ENCODE measurements at regions not wholly inside any gene's neighbourhood (a gene's known extent, or its start where the extent isn't known, plus 50 kb on each side); places are given as distances from the start of the nearest gene placed in this dataset.

DNA sequence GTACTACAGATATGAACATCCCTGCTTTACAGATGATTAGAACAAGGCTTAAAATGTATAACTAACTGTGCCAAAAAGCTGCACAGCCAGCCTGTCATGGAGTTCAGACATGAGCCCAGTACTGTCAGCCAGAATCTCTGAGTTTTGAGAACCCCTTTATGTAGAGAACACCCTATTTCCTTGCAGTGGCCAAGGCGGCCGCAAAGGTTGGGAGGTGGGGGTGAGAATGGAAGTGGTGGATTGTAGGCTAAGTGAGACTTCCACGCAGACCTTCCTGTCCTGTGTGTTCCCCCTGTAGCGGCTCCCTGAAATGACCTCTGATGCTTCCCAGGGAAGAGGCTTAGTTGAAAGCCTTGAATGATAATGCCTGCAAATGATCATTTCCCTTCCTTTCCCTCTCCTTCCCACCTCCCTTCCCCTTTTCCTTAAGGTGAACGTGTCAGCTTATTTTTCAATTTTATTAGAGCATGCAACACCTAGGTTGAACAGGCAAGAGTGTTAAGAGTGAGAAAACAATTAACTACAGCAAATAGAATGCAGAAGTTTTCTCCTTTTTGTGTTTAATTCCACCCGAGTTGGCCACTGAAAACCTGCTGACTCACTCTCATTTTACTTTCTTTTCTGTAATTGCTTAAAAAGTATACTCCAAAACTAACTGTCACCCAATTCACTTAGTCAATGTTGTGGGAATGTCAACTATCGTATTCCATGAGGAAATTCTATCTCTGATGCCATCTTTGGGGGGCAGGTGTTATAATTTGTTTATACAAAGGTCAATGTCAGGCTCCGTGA is 167.0 kb upstream of the EDNRB start:
- Histone ChIP-seq H4K20me1 (ENCODE audit: insufficient read depth, low read length) (no peaks in the 10 kb centered on the region), H3K9ac (ENCODE audit: low read length) (no peak overlapping the region), H3K27ac (ENCODE audit: low read length) (no peak overlapping the region), H3K36me3 (replicated peaks; ENCODE audit: low read depth, low read length) (no peaks in the 10 kb centered on the region), H2AFZ (ENCODE audit: low read depth, low read length) (0 out of 2 replicates have a peak overlapping the region, but pooled peaks have one; percentile 5), H3K79me2 (ENCODE audit: low read length) (no peaks in the 10 kb centered on the region), H3K9me3 (ENCODE audit: insufficient read depth, low read length) (peaks cover 7% of the 10 kb centered on the region; the same call in 1 of the 2 replicates), H3K4me1 (ENCODE audit: low read length) (no peaks in the 10 kb centered on the region), H3K4me2 (ENCODE audit: low read length) (no peak overlapping the region), H3K27me3 (ENCODE audit: low read depth, low read length) (no peaks in the 10 kb centered on the region), H3K4me3 (ENCODE audit: low read length) (no peak overlapping the region)
- no peak for TF ChIP-seq CTCF (IDR thresholded peaks at IDR 0.05; ENCODE audit: low read depth, low read length)
- TF ChIP-seq EZH2phosphoT487 (IDR thresholded peaks at IDR 0.05; ENCODE audit: low read depth), result no peak

- Histone ChIP-seq H3K27ac (ENCODE audit: low read length) (no peak overlapping the region), H3K4me3 (ENCODE audit: low read length) (no peak overlapping the region), H3K4me2 (ENCODE audit: low read length) (no peak overlapping the region), H3K9ac (ENCODE audit: low read length) (no peak overlapping the region), H4K20me1 (ENCODE audit: insufficient read depth, low read length) (no peaks in the 10 kb centered on the region), H3K36me3 (replicated peaks; ENCODE audit: low read depth, low read length) (no peaks in the 10 kb centered on the region), H3K27me3 (ENCODE audit: low read depth, low read length) (no peaks in the 10 kb centered on the region), H3K79me2 (ENCODE audit: low read length) (no peaks in the 10 kb centered on the region), H3K9me3 (ENCODE audit: insufficient read depth, low read length) (peaks cover 8% of the 10 kb centered on the region; the same call in 1 of the 2 replicates), H3K4me1 (ENCODE audit: low read length) (no peaks in the 10 kb centered on the region), H2AFZ (ENCODE audit: low read depth, low read length) (no peak overlapping the region)
- TF ChIP-seq CTCF (IDR thresholded peaks at IDR 0.05; ENCODE audit: low read depth, low read length) (no peak), EZH2phosphoT487 (IDR thresholded peaks at IDR 0.05; ENCODE audit: low read depth) (no peak)
Measured at GRCh38 chr13:78084401-78084800, 165.8 kb upstream of the EDNRB start.

- no peak overlapping the region for H2AFZ ChIP-seq (ENCODE audit: low read depth, low read length)
- no peak overlapping the region for H3K4me2 ChIP-seq (ENCODE audit: low read length)
- no peaks in the 10 kb centered on the region for H3K36me3 ChIP-seq (replicated peaks; ENCODE audit: low read depth, low read length)
- H4K20me1 ChIP-seq (ENCODE audit: insufficient read depth, low read length), result no peaks in the 10 kb centered on the region
- no peak for TF ChIP-seq EZH2phosphoT487 (IDR thresholded peaks at IDR 0.05; ENCODE audit: low read depth)
- no peak for TF ChIP-seq CTCF (IDR thresholded peaks at IDR 0.05; ENCODE audit: low read depth, low read length)
- H3K4me3 ChIP-seq (ENCODE audit: low read length), result no peak overlapping the region
- H3K9me3 ChIP-seq (ENCODE audit: insufficient read depth, low read length), result peaks cover 8% of the 10 kb centered on the region; the same call in 1 of the 2 replicates
- H3K27me3 ChIP-seq (ENCODE audit: low read depth, low read length), result no peaks in the 10 kb centered on the region
- H3K4me1 ChIP-seq (ENCODE audit: low read length), result no peaks in the 10 kb centered on the region
- no peak overlapping the region for H3K9ac ChIP-seq (ENCODE audit: low read length)
- no peak overlapping the region for H3K27ac ChIP-seq (ENCODE audit: low read length)
- no peaks in the 10 kb centered on the region for H3K79me2 ChIP-seq (ENCODE audit: low read length)
Measured at GRCh38 chr13:78078168-78078567, 159.5 kb upstream of the EDNRB start.

- Histone ChIP-seq H3K9ac (ENCODE audit: low read length) (no peak overlapping the region), H3K27ac (ENCODE audit: low read length) (no peak overlapping the region), H3K79me2 (ENCODE audit: low read length) (no peaks in the 10 kb centered on the region), H2AFZ (ENCODE audit: low read depth, low read length) (no peak overlapping the region), H3K27me3 (ENCODE audit: low read depth, low read length) (no peaks in the 10 kb centered on the region), H3K4me1 (ENCODE audit: low read length) (peaks cover 5% of the 10 kb centered on the region; the same call in 1 of the 2 replicates), H4K20me1 (ENCODE audit: insufficient read depth, low read length) (no peaks in the 10 kb centered on the region), H3K4me3 (ENCODE audit: low read length) (no peak overlapping the region), H3K36me3 (replicated peaks; ENCODE audit: low read depth, low read length) (no peaks in the 10 kb centered on the region), H3K4me2 (ENCODE audit: low read length) (no peak overlapping the region), H3K9me3 (ENCODE audit: insufficient read depth, low read length) (no peaks in the 10 kb centered on the region)
- TF ChIP-seq CTCF (IDR thresholded peaks at IDR 0.05; ENCODE audit: low read depth, low read length) (no peak), EZH2phosphoT487 (IDR thresholded peaks at IDR 0.05; ENCODE audit: low read depth) (no peak)
Measured at GRCh38 chr13:78067290-78067689, 148.7 kb upstream of the EDNRB start.
